B cell (primary cell): ENCODE measurements at regions not wholly inside any gene's neighbourhood (a gene's known extent, or its start where the extent isn't known, plus 50 kb on each side); places are given as distances from the start of the nearest gene placed in this dataset.

Experiments
- CTCF ChIP-seq: fragments of 200-600 bp; IDR thresholded peaks from one replicate; pipeline ENCODE4 v1.8.0; 2022; ENCODE audit warnings: antibody characterized with exemption, mild to moderate bottlenecking
- EZH2 ChIP-seq: IDR thresholded peaks from 2 replicates; pipeline ENCODE4 v1.6.1; 2012; ENCODE audit warnings: borderline replicate concordance, low read depth, mild to moderate bottlenecking, moderate library complexity, low read length; ENCODE audit not compliant: insufficient read depth, poor library complexity, severe bottlenecking

GRCh38 chr18:67694787-67695186 lies 178.3 kb upstream of the DSEL start:
- TF ChIP-seq EZH2 (no peak), CTCF (no peak)
